IMR-90 (cell line): ENCODE measurements at regions not wholly inside any gene's neighbourhood (a gene's known extent, or its start where the extent isn't known, plus 50 kb on each side); places are given as distances from the start of the nearest gene placed in this dataset.

Experiments
- ATAC-seq: fragments of 200-7000 bp; cut with Tn5 transposase; 2 replicates; pipeline ENCODE4 v1.9.1; 2020; ENCODE audit warnings: low read depth, mild to moderate bottlenecking, moderate library complexity
- BruUV-seq: library from RNA; stranded (reverse); fragments of 400-500 nt; replicated peaks from 2 replicates; lab custom pipeline; 2021; lab: Mats Ljungman, UMichigan
- CTCF ChIA-PET: fragments of 300-600 bp; formaldehyde crosslinking; extraction: SDS; loops from one replicate; lab custom pipeline; 2021; ENCODE audit warnings: antibody characterized with exemption; lab: Yijun Ruan, JAX
- POLR2A ChIA-PET: fragments of 300-600 bp; sonication (Branson Sonifier 250); formaldehyde crosslinking; loops from one replicate; lab custom pipeline; 2022; ENCODE audit warnings: antibody characterized with exemption; ENCODE audit not compliant: unreplicated experiment; lab: Charles Lee
- DNase-seq: peaks from one replicate; pipeline ENCODE4 v3.0.0; 2013
- H2AFZ ChIP-seq: replicated peaks from 2 replicates; pipeline ENCODE3; 2013; ENCODE audit warnings: low read length, mild to moderate bottlenecking; ENCODE audit not compliant: poor library complexity
- H2AK5ac ChIP-seq: 2 replicates; pipeline ENCODE4 v1.6.1; 2013; ENCODE audit warnings: low read depth, low read length, inconsistent platforms
- H2AK9ac ChIP-seq: replicated peaks from 2 replicates; pipeline ENCODE3; 2013; ENCODE audit warnings: mild to moderate bottlenecking, low read depth, low read length, moderate library complexity; ENCODE audit not compliant: poor library complexity
- H2BK120ac ChIP-seq: 2 replicates; pipeline ENCODE4 v1.6.1; 2013; ENCODE audit warnings: low read depth, low read length, inconsistent platforms
- H2BK15ac ChIP-seq: 3 replicates; pipeline ENCODE4 v1.6.1; 2013; ENCODE audit warnings: low read depth, low read length, inconsistent platforms
- H2BK20ac ChIP-seq: 2 replicates; pipeline ENCODE4 v1.6.1; 2013; ENCODE audit warnings: low read depth, mild to moderate bottlenecking, inconsistent platforms, low read length, moderate library complexity
- H2BK5ac ChIP-seq: 2 replicates; pipeline ENCODE4 v1.6.1; 2013; ENCODE audit warnings: mild to moderate bottlenecking, low read depth, low read length, inconsistent platforms; ENCODE audit not compliant: poor library complexity, severe bottlenecking
- H3K14ac ChIP-seq: replicated peaks from 2 replicates; pipeline ENCODE4 v1.6.1; 2013; ENCODE audit warnings: low read depth, low read length, inconsistent platforms
- H3K18ac ChIP-seq: 2 replicates; pipeline ENCODE4 v1.6.1; 2013; ENCODE audit warnings: low read depth, low read length, control low read depth
- H3K23ac ChIP-seq: 2 replicates; pipeline ENCODE4 v1.6.1; 2013; ENCODE audit warnings: low read depth, low read length, inconsistent platforms
- H3K27ac ChIP-seq: 2 replicates; pipeline ENCODE4 v1.5.1; 2013; ENCODE audit warnings: mild to moderate bottlenecking, control low read depth, low read length; ENCODE audit not compliant: insufficient read depth
- H3K27me3 ChIP-seq: 2 replicates; pipeline ENCODE4 v1.6.1; 2013; ENCODE audit warnings: low read length; ENCODE audit not compliant: control insufficient read depth, insufficient read depth
- H3K36me3 ChIP-seq: 2 replicates; pipeline ENCODE4 v1.6.1; 2013; ENCODE audit warnings: low read length, mixed read lengths; ENCODE audit not compliant: control insufficient read depth, insufficient read depth
- H3K4ac ChIP-seq: 2 replicates; pipeline ENCODE4 v1.6.1; 2013; ENCODE audit warnings: low read depth, low read length, inconsistent platforms
- H3K4me1 ChIP-seq: 2 replicates; pipeline ENCODE4 v1.6.1; 2013; ENCODE audit warnings: low read length, mixed read lengths; ENCODE audit not compliant: control insufficient read depth, insufficient read depth
- H3K4me2 ChIP-seq: 2 replicates; pipeline ENCODE4 v1.6.1; 2013; ENCODE audit warnings: low read depth, mild to moderate bottlenecking, control low read depth, low read length, moderate library complexity
- H3K4me3 ChIP-seq: 2 replicates; pipeline ENCODE4 v1.5.1; 2013; ENCODE audit warnings: low read depth, mild to moderate bottlenecking, control low read depth, low read length, moderate library complexity; ENCODE audit not compliant: insufficient read depth
- H3K56ac ChIP-seq: 2 replicates; pipeline ENCODE4 v1.6.1; 2013; ENCODE audit warnings: low read length, inconsistent platforms; ENCODE audit not compliant: insufficient read depth; ENCODE audit errors: extremely low read depth
- H3K79me1 ChIP-seq, 2 experiments: 2 replicates each; pipeline ENCODE4 v1.6.1; 2013; ENCODE audit warnings: low read length in 2 of 2, inconsistent platforms in 1 of 2, low read depth in 1 of 2
- H3K9ac ChIP-seq: 2 replicates; pipeline ENCODE4 v1.6.1; 2013; ENCODE audit warnings: low read depth, low read length, control low read depth
- H3K9me1 ChIP-seq: 2 replicates; pipeline ENCODE4 v1.6.1; 2013; ENCODE audit warnings: low read length, inconsistent platforms; ENCODE audit not compliant: insufficient read depth
- H3K9me3 ChIP-seq: 2 replicates; pipeline ENCODE4 v1.6.1; 2013; ENCODE audit warnings: low read length; ENCODE audit not compliant: control insufficient read depth, insufficient read depth
- H4K20me1 ChIP-seq: 2 replicates; pipeline ENCODE4 v1.6.1; 2013; ENCODE audit warnings: low read length, inconsistent platforms; ENCODE audit not compliant: insufficient read depth
- H4K5ac ChIP-seq: 2 replicates; pipeline ENCODE4 v1.6.1; 2013; ENCODE audit warnings: mild to moderate bottlenecking, low read depth, low read length, control low read depth
- H4K8ac ChIP-seq, 2 experiments: 2 replicates each; pipeline ENCODE4 v1.6.1; 2013; ENCODE audit warnings: low read depth in 2 of 2, low read length in 2 of 2, control low read depth in 1 of 2, inconsistent platforms in 1 of 2
- H4K91ac ChIP-seq: 2 replicates; pipeline ENCODE4 v1.6.1; 2013; ENCODE audit warnings: low read depth, low read length, inconsistent platforms; ENCODE audit not compliant: insufficient read depth
- CEBPB ChIP-seq: IDR thresholded peaks from 2 replicates; pipeline ENCODE4 v1.6.1; 2012; ENCODE audit warnings: low read depth, low read length, improper control_type of control experiment
- CTCF ChIP-seq: conservative IDR thresholded peaks from 2 replicates; pipeline ENCODE4 v1.5.1; 2012; ENCODE audit warnings: mild to moderate bottlenecking, low read depth, low read length, improper control_type of control experiment
- ELK1 ChIP-seq: fragments of 150-350 bp; IDR thresholded peaks from 2 replicates; pipeline ENCODE4 v1.6.1; 2016; ENCODE audit warnings: low read depth, mild to moderate bottlenecking, low read length, moderate library complexity, borderline replicate concordance
- MAZ ChIP-seq: IDR thresholded peaks from 2 replicates; pipeline ENCODE4 v1.6.1; 2012; ENCODE audit warnings: low read depth, mild to moderate bottlenecking, low read length, improper control_type of control experiment, moderate library complexity, borderline replicate concordance
- POLR2A ChIP-seq: IDR thresholded peaks from 2 replicates; pipeline ENCODE4 v1.6.1; 2012; ENCODE audit warnings: mild to moderate bottlenecking, low read depth, low read length
- WGBS, 2 experiments: methylation state at CpG; one replicate each; pipeline versions ENCODE4 v1.1.5 to v1.1.7; 2013; ENCODE audit warnings: missing lambda C conversion rate in 2 of 2; ENCODE audit not compliant: insufficient read length in 1 of 2; ENCODE audit errors: extremely low coverage in 2 of 2; 5-methylcytosine and 5-hydroxymethylcytosine counted together
- dilution Hi-C: fragments of 300-500 bp; cut with HindIII; formaldehyde crosslinking; loops from one replicate; pipeline ENCODE4 v1.14.3; 2018; ENCODE audit warnings: low sequenced_read_pairs; ENCODE audit not compliant: unreplicated experiment
- in situ Hi-C: fragments of 300-500 bp; cut with MboI; formaldehyde crosslinking; loops from 3 replicates; pipeline ENCODE4 v1.14.3; 2019; ENCODE audit warnings: low sequenced_read_pairs, inconsistent platforms, mixed read lengths
- intact Hi-C: fragments of 100-400 bp; cut with micrococcal nuclease; formaldehyde crosslinking; loops from 2 replicates; pipeline ENCODE4 v1.10.0; 2022

GRCh38 chr5:74562122-74562521 is 78.4 kb downstream of the ENC1 start:
- Histone ChIP-seq H4K91ac (no peak overlapping the region), H3K23ac (no peak overlapping the region), H3K9me3 (no peaks in the 10 kb centered on the region), H2AFZ (no peak overlapping the region), H4K8ac (no peak overlapping the region), H3K9me1 (no peaks in the 10 kb centered on the region), H2AK5ac (no peak overlapping the region), H4K5ac (no peak overlapping the region), H3K79me1 (no peaks in the 10 kb centered on the region), H3K18ac (no peak overlapping the region), H3K4me1 (no peaks in the 10 kb centered on the region), H3K36me3 (no peaks in the 10 kb centered on the region), H2BK5ac (no peak overlapping the region), H3K56ac (no peak overlapping the region), H2BK15ac (no peak overlapping the region), H3K4ac (no peak overlapping the region), H2BK120ac (no peak overlapping the region), H2BK20ac (no peak overlapping the region), H3K9ac (no peak overlapping the region), H3K27ac (no peak overlapping the region), H4K20me1 (no peaks in the 10 kb centered on the region), H3K14ac (no peak overlapping the region), H2AK9ac (no peak overlapping the region), H3K4me3 (no peak overlapping the region), H3K4me2 (no peak overlapping the region), H3K27me3 (no peaks in the 10 kb centered on the region; the same call in 1 of the 2 replicates)
- BruUV-seq: no TSS peak
- dilution Hi-C loops (no loop called here), in situ Hi-C loops (no loop called here), intact Hi-C loops (no loop called here)
- ChIA-PET CTCF (no interaction called here), POLR2A (no interaction called here)
- ATAC-seq (no peak), DNase-seq (no peak)
- no CpG with 5 or more reads among the region's 5 CpGs for WGBS, 2 experiments
- TF ChIP-seq POLR2A: no peak
- TF ChIP-seq CTCF: no peak
- no peak for TF ChIP-seq ELK1
- TF ChIP-seq MAZ: no peak
- TF ChIP-seq CEBPB: no peak
